PC-3 (cell line): ENCODE measurements at regions not wholly inside any gene's neighbourhood (a gene's known extent, or its start where the extent isn't known, plus 50 kb on each side); places are given as distances from the start of the nearest gene placed in this dataset.
A peak's percentile ranks its signal among the peaks of the same experiment; 100 is the strongest.
"Not testable (repeated sequence)": the region's sequence is repeated elsewhere in the genome, so short reads cannot be mapped to it uniquely, and the experiment has no call there.

Source experiments
- ATAC-seq: fragments of 200-7000 bp; cut with Tn5 transposase; 2 replicates; pipeline ENCODE4 v1.9.1; 2020; ENCODE audit warnings: mild to moderate bottlenecking, moderate library complexity
- BruUV-seq: library from RNA; stranded (reverse); fragments of 400-500 nt; replicated peaks from 2 replicates; lab custom pipeline; 2021; lab: Mats Ljungman, UMichigan
- CTCF ChIA-PET: fragments of 300-600 bp; sonication (Branson Sonifier 250); formaldehyde crosslinking; loops from one replicate; lab custom pipeline; 2022; ENCODE audit warnings: antibody characterized with exemption; lab: Charles Lee
- POLR2A ChIA-PET: fragments of 300-600 bp; sonication (Branson Sonifier 250); formaldehyde crosslinking; loops from one replicate; lab custom pipeline; 2022; ENCODE audit warnings: antibody characterized with exemption; ENCODE audit not compliant: unreplicated experiment; lab: Charles Lee
- DNase-seq: peaks from one replicate; pipeline ENCODE4 v3.0.0-alpha.2; 2015
- H2AFZ ChIP-seq: fragments of 300-600 bp; sonication (generic); 2 replicates; pipeline ENCODE4 v1.6.0; 2016; ENCODE audit warnings: antibody characterized with exemption, low read length
- H3F3A ChIP-seq: fragments of 300-600 bp; sonication (generic); one replicate; pipeline ENCODE4 v1.6.0; 2017; ENCODE audit warnings: antibody characterized with exemption, low read length, control low read depth, mild to moderate bottlenecking; ENCODE audit not compliant: unreplicated experiment
- H3K27ac ChIP-seq: fragments of 300-600 bp; sonication (generic); 2 replicates; pipeline ENCODE4 v1.5.1; 2016; ENCODE audit warnings: mild to moderate bottlenecking, low read length
- H3K27me3 ChIP-seq: fragments of 300-600 bp; sonication (generic); 2 replicates; pipeline ENCODE4 v1.6.1; 2016; ENCODE audit warnings: low read length, mixed read lengths
- H3K36me3 ChIP-seq: fragments of 300-600 bp; sonication (generic); 2 replicates; pipeline ENCODE4 v1.6.1; 2016; ENCODE audit warnings: low read depth, mixed run types, low read length, mixed read lengths
- H3K4me1 ChIP-seq: fragments of 300-600 bp; sonication (generic); 2 replicates; pipeline ENCODE4 v1.5.1; 2016; ENCODE audit warnings: low read length; ENCODE audit not compliant: insufficient read depth
- H3K4me2 ChIP-seq: fragments of 300-600 bp; sonication (generic); 2 replicates; pipeline ENCODE4 v1.6.0; 2016; ENCODE audit warnings: low read length
- H3K4me3 ChIP-seq: fragments of 300-600 bp; sonication (generic); 2 replicates; pipeline ENCODE4 v1.5.1; 2016; ENCODE audit warnings: mild to moderate bottlenecking, low read length, mixed read lengths
- H3K79me2 ChIP-seq: fragments of 300-600 bp; sonication (generic); 2 replicates; pipeline ENCODE4 v1.6.1; 2017; ENCODE audit warnings: low read length, mixed read lengths
- H3K9ac ChIP-seq: fragments of 300-600 bp; sonication (generic); 2 replicates; pipeline ENCODE4 v1.6.0; 2016; ENCODE audit warnings: mild to moderate bottlenecking, low read length
- H3K9me2 ChIP-seq: fragments of 300-600 bp; sonication (generic); replicated peaks from 2 replicates; pipeline ENCODE4 v1.6.1; 2016; ENCODE audit warnings: mixed run types, low read length, mixed read lengths
- H3K9me3 ChIP-seq: fragments of 300-600 bp; sonication (generic); 2 replicates; pipeline ENCODE4 v1.6.1; 2016; ENCODE audit warnings: low read length, mixed read lengths
- H4K20me1 ChIP-seq: fragments of 300-600 bp; sonication (generic); 2 replicates; pipeline ENCODE4 v1.6.1; 2016; ENCODE audit warnings: low read length, mixed read lengths
- CTCF ChIP-seq: fragments of 300-600 bp; sonication (generic); conservative IDR thresholded peaks from 2 replicates; pipeline ENCODE4 v1.5.1; 2017; ENCODE audit warnings: antibody characterized with exemption, low read depth, mild to moderate bottlenecking, low read length
- EZH2 ChIP-seq: fragments of 300-600 bp; sonication (generic); IDR thresholded peaks from one replicate; pipeline ENCODE4 v1.6.1; 2017; ENCODE audit warnings: antibody characterized with exemption, mild to moderate bottlenecking, low read length; ENCODE audit not compliant: unreplicated experiment
- EZH2phosphoT487 ChIP-seq: fragments of 300-600 bp; sonication (generic); IDR thresholded peaks from 2 replicates; pipeline ENCODE4 v1.6.1; 2018; ENCODE audit warnings: mild to moderate bottlenecking, antibody characterized with exemption, low read length, borderline replicate concordance
- intact Hi-C: fragments of 100-400 bp; cut with micrococcal nuclease; formaldehyde crosslinking; loops from 2 replicates; pipeline ENCODE4 v1.9.0; 2023

GRCh38 chr22:22380098-22381030 is 128.2 kb downstream of the ZNF280B start:
- no TSS peak for BruUV-seq
- intact Hi-C loops: no loop called here
- Histone ChIP-seq H3F3A (no peaks in the 10 kb centered on the region), H3K79me2 (no peaks in the 10 kb centered on the region), H3K9ac (no peak overlapping the region), H3K36me3 (no peaks in the 10 kb centered on the region), H2AFZ (no peak overlapping the region), H3K4me1 (no peaks in the 10 kb centered on the region), H4K20me1 (no peaks in the 10 kb centered on the region), H3K4me3 (no peak overlapping the region), H3K4me2 (no peak overlapping the region), H3K27ac (no peak overlapping the region), H3K9me3 (no peaks in the 10 kb centered on the region), H3K27me3 (peaks cover 29% of the 10 kb centered on the region), H3K9me2 (no peaks in the 10 kb centered on the region)
- no peak for TF ChIP-seq EZH2phosphoT487
- TF ChIP-seq CTCF: no peak; the same call in 1 of the 2 replicates
- TF ChIP-seq EZH2: no peak
- POLR2A ChIA-PET: no interaction called here
- ATAC-seq: no peak
- peak; percentile 10 for DNase-seq
- CTCF ChIA-PET: no interaction called here

- H3K79me2 ChIP-seq, POLR2A ChIA-PET, H3K36me3 ChIP-seq, BruUV-seq, H2AFZ ChIP-seq, H3K4me1 ChIP-seq, CTCF ChIA-PET, H3K9me2 ChIP-seq, H3F3A ChIP-seq, H3K9me3 ChIP-seq, H3K9ac ChIP-seq, DNase-seq, H3K27ac ChIP-seq, H3K4me3 ChIP-seq, H3K4me2 ChIP-seq, intact Hi-C loops, ATAC-seq, H4K20me1 ChIP-seq: not testable (repeated sequence)
- H3K27me3 ChIP-seq: peaks cover 38% of the 10 kb centered on the region
These were observed 127.2 kb downstream of the ZNF280B start for GRCh38 chr22:22381292-22381691.

- intact Hi-C loops: no loop called here
- Histone ChIP-seq H3F3A (no peaks in the 10 kb centered on the region), H3K4me3 (no peak overlapping the region), H3K4me2 (no peak overlapping the region), H3K4me1 (no peaks in the 10 kb centered on the region), H3K9me3 (no peaks in the 10 kb centered on the region), H3K27ac (no peak overlapping the region), H4K20me1 (no peaks in the 10 kb centered on the region), H3K36me3 (no peaks in the 10 kb centered on the region), H3K9me2 (no peaks in the 10 kb centered on the region), H2AFZ (no peak overlapping the region), H3K27me3 (peaks cover 43% of the 10 kb centered on the region), H3K9ac (no peak overlapping the region), H3K79me2 (no peaks in the 10 kb centered on the region)
- TF ChIP-seq CTCF: no peak
- TF ChIP-seq EZH2phosphoT487: no peak
- no peak for TF ChIP-seq EZH2
- ChIA-PET POLR2A (no interaction called here), CTCF (no interaction called here)
- ATAC-seq (no peak), DNase-seq (no peak)
- no TSS peak for BruUV-seq
These were observed 124.3 kb downstream of the ZNF280B start for GRCh38 chr22:22384267-22384666.
